Neutrophil (primary cell): ENCODE measurements at regions not wholly inside any gene's neighbourhood (a gene's known extent, or its start where the extent isn't known, plus 50 kb on each side); places are given as distances from the start of the nearest gene placed in this dataset.
"Not testable (repeated sequence)": the region's sequence is repeated elsewhere in the genome, so short reads cannot be mapped to it uniquely, and the experiment has no call there.

Experiments
- H3K27ac ChIP-seq: fragments of 200-600 bp; sonication (generic); 2 replicates; pipeline ENCODE4 v1.5.1; 2016; ENCODE audit warnings: mild to moderate bottlenecking, moderate library complexity
- H3K27me3 ChIP-seq: fragments of 200-600 bp; sonication (generic); 2 replicates; pipeline ENCODE4 v1.6.0; 2016; ENCODE audit warnings: mild to moderate bottlenecking
- H3K36me3 ChIP-seq: fragments of 200-600 bp; sonication (generic); 2 replicates; pipeline ENCODE4 v1.5.1; 2017
- H3K4me1 ChIP-seq, 2 experiments: fragments of 200-600 bp in 1 of 2; sonication (generic) in 1 of 2; 1 replicate in 1 of 2; 2 replicates in 1 of 2; pipeline versions ENCODE4 v1.5.1 to v1.6.1; 2013 to 2016; ENCODE audit warnings: low read depth in 1 of 2, low read length in 1 of 2, mild to moderate bottlenecking in 1 of 2, moderate library complexity in 1 of 2; ENCODE audit not compliant: control insufficient read depth in 1 of 2, insufficient read depth in 1 of 2
- H3K4me3 ChIP-seq, 2 experiments: fragments of 200-600 bp in 1 of 2; sonication (generic) in 1 of 2; 1 replicate in 1 of 2; 2 replicates in 1 of 2; pipeline ENCODE4 v1.5.1; 2013 to 2016; ENCODE audit warnings: low read depth in 1 of 2, low read length in 1 of 2, mild to moderate bottlenecking in 1 of 2, moderate library complexity in 1 of 2
- H3K9me3 ChIP-seq: fragments of 200-600 bp; sonication (generic); 2 replicates; pipeline ENCODE4 v1.5.1; 2016
- CTCF ChIP-seq: fragments of 200-600 bp; sonication (generic); IDR thresholded peaks from 2 replicates; pipeline ENCODE4 v1.5.1; 2016; ENCODE audit warnings: antibody characterized with exemption

GRCh38 chr18:35851286-35851970 lies 121.1 kb upstream of the RMP24 start:
- H3K4me1 ChIP-seq, result no peaks in the 10 kb centered on the region
- TF ChIP-seq CTCF, result no peak
- no peak overlapping the region for H3K27ac ChIP-seq
- no peak overlapping the region for H3K4me3 ChIP-seq
- H3K36me3 ChIP-seq, result no peaks in the 10 kb centered on the region
- no peaks in the 10 kb centered on the region for H3K27me3 ChIP-seq
- H3K9me3 ChIP-seq, result no peaks in the 10 kb centered on the region

GRCh38 chr18:35852786-35853185 lies 119.7 kb upstream of the RMP24 start:
- no peaks in the 10 kb centered on the region for H3K9me3 ChIP-seq
- H3K27me3 ChIP-seq, result no peaks in the 10 kb centered on the region
- H3K36me3 ChIP-seq, result no peaks in the 10 kb centered on the region
- no peak overlapping the region for H3K4me3 ChIP-seq
- no peak for TF ChIP-seq CTCF
- no peak overlapping the region for H3K27ac ChIP-seq
- H3K4me1 ChIP-seq, result no peaks in the 10 kb centered on the region

GRCh38 chr18:35854095-35854494 lies 118.4 kb upstream of the RMP24 start:
- no peaks in the 10 kb centered on the region for H3K9me3 ChIP-seq
- no peak overlapping the region for H3K27ac ChIP-seq
- no peaks in the 10 kb centered on the region for H3K27me3 ChIP-seq
- TF ChIP-seq CTCF, result no peak
- no peaks in the 10 kb centered on the region for H3K4me1 ChIP-seq
- H3K4me3 ChIP-seq, result no peak overlapping the region
- no peaks in the 10 kb centered on the region for H3K36me3 ChIP-seq

- H3K9me3 ChIP-seq, result no peaks in the 10 kb centered on the region
- H3K4me3 ChIP-seq, result no peak overlapping the region
- no peaks in the 10 kb centered on the region for H3K36me3 ChIP-seq
- no peak for TF ChIP-seq CTCF
- H3K4me1 ChIP-seq, result no peaks in the 10 kb centered on the region
- H3K27me3 ChIP-seq, result no peaks in the 10 kb centered on the region
- H3K27ac ChIP-seq, result no peak overlapping the region
These were observed 116.3 kb upstream of the RMP24 start for GRCh38 chr18:35856178-35856577.

GRCh38 chr18:35856721-35857120 lies 115.8 kb upstream of the RMP24 start:
- H3K4me3 ChIP-seq, H3K27ac ChIP-seq, H3K4me1 ChIP-seq, H3K27me3 ChIP-seq, H3K36me3 ChIP-seq, H3K9me3 ChIP-seq: not testable (repeated sequence)

GRCh38 chr18:35857581-35857980 lies 114.9 kb upstream of the RMP24 start:
- not testable (repeated sequence) for H3K36me3 ChIP-seq, H3K9me3 ChIP-seq, H3K27me3 ChIP-seq, H3K4me3 ChIP-seq, H3K27ac ChIP-seq, H3K4me1 ChIP-seq
